CD4-positive, alpha-beta T cell (primary cell): ENCODE measurements at regions not wholly inside any gene's neighbourhood (a gene's known extent, or its start where the extent isn't known, plus 50 kb on each side); places are given as distances from the start of the nearest gene placed in this dataset.

Experiments used
- ATAC-seq: fragments of 200-7000 bp; cut with Tn5 transposase; one replicate; pipeline ENCODE4 v1.10.0; 2022; ENCODE audit warnings: mild to moderate bottlenecking; ENCODE audit not compliant: poor library complexity
- CTCF ChIA-PET: fragments of 350-600 bp; sonication (Branson Sonifier 250); formaldehyde crosslinking; loops from one replicate; lab custom pipeline; 2021; ENCODE audit warnings: antibody characterized with exemption, inconsistent platforms; lab: Charles Lee
- POLR2A ChIA-PET: fragments of 350-600 bp; sonication (Branson Sonifier 250); formaldehyde crosslinking; loops from one replicate; lab custom pipeline; 2021; ENCODE audit warnings: antibody characterized with exemption, inconsistent platforms; lab: Charles Lee
- DNase-seq, 14 experiments: peaks; one replicate each; pipeline ENCODE4 v3.0.0-alpha.2; 2013 to 2020; ENCODE audit warnings: mixed read lengths in 2 of 14
- H3K27ac ChIP-seq, 2 donors: one replicate each; pipeline versions ENCODE4 v1.5.1 to v1.7.0; 2013; ENCODE audit warnings: low read length in 2 of 2, low read depth in 1 of 2, mild to moderate bottlenecking in 1 of 2
- H3K27me3 ChIP-seq, 2 experiments: 1 replicate in 1 of 2; 2 replicates in 1 of 2; pipeline versions ENCODE4 v1.6.1 to v1.7.0; 2013; ENCODE audit warnings: low read length in 2 of 2, control low read depth in 1 of 2, mild to moderate bottlenecking in 1 of 2, moderate library complexity in 1 of 2; ENCODE audit not compliant: insufficient read depth in 2 of 2, control insufficient read depth in 1 of 2
- H3K36me3 ChIP-seq: one replicate; pipeline ENCODE4 v1.6.1; 2013; ENCODE audit warnings: low read length, control low read depth; ENCODE audit not compliant: insufficient read depth
- H3K4me1 ChIP-seq: one replicate; pipeline ENCODE4 v1.6.1; 2013; ENCODE audit warnings: low read length, control low read depth; ENCODE audit not compliant: insufficient read depth
- H3K4me3 ChIP-seq: one replicate; pipeline ENCODE4 v1.5.1; 2013; ENCODE audit warnings: mild to moderate bottlenecking, low read length, moderate library complexity
- H3K9me3 ChIP-seq, 2 experiments: 1 replicate in 1 of 2; 2 replicates in 1 of 2; pipeline versions ENCODE4 v1.6.1 to v1.7.0; 2013; ENCODE audit warnings: low read length in 2 of 2, mild to moderate bottlenecking in 2 of 2, control low read depth in 1 of 2, moderate library complexity in 1 of 2; ENCODE audit not compliant: control insufficient read depth in 1 of 2, insufficient read depth in 1 of 2
- H3K27ac Mint-ChIP-seq: one replicate; pipeline ENCODE4 v1.8.0; 2020; ENCODE audit warnings: mixed read lengths
- H3K27me3 Mint-ChIP-seq: one replicate; pipeline ENCODE4 v1.8.0; 2021; ENCODE audit warnings: mixed read lengths
- H3K36me3 Mint-ChIP-seq: one replicate; pipeline ENCODE4 v1.8.0; 2021; ENCODE audit warnings: low read depth, mixed read lengths
- H3K4me1 Mint-ChIP-seq: one replicate; pipeline ENCODE4 v1.8.0; 2021; ENCODE audit warnings: low read depth, mixed read lengths
- H3K4me3 Mint-ChIP-seq: one replicate; pipeline ENCODE4 v1.8.0; 2020; ENCODE audit warnings: mild to moderate bottlenecking, mixed read lengths
- H3K9me3 Mint-ChIP-seq: one replicate; pipeline ENCODE4 v1.8.0; 2020; ENCODE audit warnings: mixed read lengths
- intact Hi-C, 2 experiments: fragments of 100-400 bp; cut with DNase I in 1 of 2; cut with micrococcal nuclease in 1 of 2; formaldehyde crosslinking; loops; one replicate each; pipeline versions ENCODE4 v1.15.1 to v1.9.0; 2023 to 2025; cut with DNase I, micrococcal nuclease
- TF ChIP-seq, protein P1 (sequence below): fragments of 200-600 bp; IDR thresholded peaks from one replicate; pipeline ENCODE4 v1.8.0; 2022; ENCODE audit warnings: antibody characterized with exemption, mild to moderate bottlenecking

DNA sequence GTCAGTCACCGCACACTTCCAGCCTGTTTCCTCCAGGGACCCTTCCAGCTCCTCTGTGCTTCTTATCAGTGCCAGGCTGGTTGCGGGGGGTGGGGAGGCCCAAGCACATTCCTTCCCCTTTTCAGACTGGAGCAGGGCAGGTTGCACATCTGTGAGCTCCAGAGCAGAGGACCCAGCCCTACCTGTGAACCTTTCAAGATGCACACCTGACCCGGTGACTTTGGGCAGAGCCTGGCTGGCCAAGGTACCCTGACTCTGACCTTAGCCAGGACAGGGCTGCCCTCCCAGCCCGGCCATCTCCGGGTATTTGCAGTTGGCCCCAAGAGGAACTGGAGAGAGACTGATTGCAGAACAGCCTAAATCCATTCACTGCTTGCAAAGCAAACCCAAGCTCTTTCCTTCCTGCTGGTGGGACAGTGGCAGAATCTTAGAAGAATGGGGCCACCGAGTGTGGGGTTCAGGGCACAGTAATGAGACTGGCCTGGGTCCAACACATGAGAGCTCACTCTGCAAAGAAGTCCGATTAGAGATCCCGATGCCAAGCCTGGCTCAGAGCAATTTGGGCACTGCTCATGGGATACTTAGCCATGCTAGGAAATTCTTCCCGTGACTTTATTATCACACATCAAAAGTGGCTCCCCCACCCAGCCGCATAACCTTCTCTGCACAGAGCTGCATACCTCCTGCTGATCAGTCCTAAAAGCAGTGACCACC is 64.7 kb upstream of the CCND1 start:
- CTCF ChIA-PET = no interaction called here
- H3K4me1 Mint-ChIP-seq = no peaks in the 10 kb centered on the region
- peaks cover 55% of the 10 kb centered on the region for H3K27me3 Mint-ChIP-seq

DNA sequence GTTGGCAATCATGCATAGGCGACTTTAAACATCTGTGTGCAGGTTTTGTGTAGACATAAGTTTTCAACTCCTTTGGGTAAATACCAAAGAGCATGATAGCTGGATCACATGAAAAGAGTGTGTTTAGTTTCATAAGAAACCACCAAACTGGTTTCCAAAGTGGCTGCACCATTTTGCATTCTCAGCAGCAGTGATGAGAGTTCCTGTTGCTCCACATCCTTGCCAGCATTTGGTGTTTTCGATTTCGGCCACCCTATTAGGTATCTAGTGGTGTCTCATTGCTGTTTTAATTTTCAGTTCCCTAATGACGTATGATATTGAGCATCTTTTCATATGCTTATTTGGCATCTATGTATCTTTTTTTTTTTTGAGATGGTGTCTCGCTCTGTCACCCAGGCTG is 62.8 kb upstream of the CCND1 start:
- H3K4me3 Mint-ChIP-seq = no peak overlapping the region
- H3K4me3 ChIP-seq = no peak overlapping the region
- CTCF ChIA-PET = no interaction called here
- peaks cover 9 to 17% of the 10 kb centered on the region in 2 experiments for H3K27me3 ChIP-seq
- H3K9me3 ChIP-seq = peaks cover 0 to 7% of the 10 kb centered on the region in 2 experiments
- POLR2A ChIA-PET = no interaction called here
- intact Hi-C loops = no loop called here
- no peaks in the 10 kb centered on the region for H3K36me3 ChIP-seq
- no peaks in the 10 kb centered on the region for H3K4me1 ChIP-seq
- no peaks in the 10 kb centered on the region for H3K36me3 Mint-ChIP-seq
- peaks cover 42% of the 10 kb centered on the region for H3K27me3 Mint-ChIP-seq
- ATAC-seq (no peak), DNase-seq (no peak)
- H3K9me3 Mint-ChIP-seq = no peaks in the 10 kb centered on the region
- TF ChIP-seq, protein P1, sequence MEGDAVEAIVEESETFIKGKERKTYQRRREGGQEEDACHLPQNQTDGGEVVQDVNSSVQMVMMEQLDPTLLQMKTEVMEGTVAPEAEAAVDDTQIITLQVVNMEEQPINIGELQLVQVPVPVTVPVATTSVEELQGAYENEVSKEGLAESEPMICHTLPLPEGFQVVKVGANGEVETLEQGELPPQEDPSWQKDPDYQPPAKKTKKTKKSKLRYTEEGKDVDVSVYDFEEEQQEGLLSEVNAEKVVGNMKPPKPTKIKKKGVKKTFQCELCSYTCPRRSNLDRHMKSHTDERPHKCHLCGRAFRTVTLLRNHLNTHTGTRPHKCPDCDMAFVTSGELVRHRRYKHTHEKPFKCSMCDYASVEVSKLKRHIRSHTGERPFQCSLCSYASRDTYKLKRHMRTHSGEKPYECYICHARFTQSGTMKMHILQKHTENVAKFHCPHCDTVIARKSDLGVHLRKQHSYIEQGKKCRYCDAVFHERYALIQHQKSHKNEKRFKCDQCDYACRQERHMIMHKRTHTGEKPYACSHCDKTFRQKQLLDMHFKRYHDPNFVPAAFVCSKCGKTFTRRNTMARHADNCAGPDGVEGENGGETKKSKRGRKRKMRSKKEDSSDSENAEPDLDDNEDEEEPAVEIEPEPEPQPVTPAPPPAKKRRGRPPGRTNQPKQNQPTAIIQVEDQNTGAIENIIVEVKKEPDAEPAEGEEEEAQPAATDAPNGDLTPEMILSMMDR = no peak
- H3K4me1 Mint-ChIP-seq = no peaks in the 10 kb centered on the region
- no peak overlapping the region for H3K27ac ChIP-seq
- no peak overlapping the region for H3K27ac Mint-ChIP-seq

More for the DNA sequence above, 64.7 kb upstream of the CCND1 start:
- Histone ChIP-seq H3K36me3 (no peaks in the 10 kb centered on the region), H3K9me3 (peaks cover 0 to 7% of the 10 kb centered on the region in 2 experiments), H3K4me3 (no peak overlapping the region), H3K4me1 (no peaks in the 10 kb centered on the region), H3K27ac (no peak overlapping the region), H3K27me3 (peaks cover 9 to 17% of the 10 kb centered on the region in 2 experiments)
- DNase-seq = no peak
- TF ChIP-seq, protein P1 = no peak
- Mint-ChIP-seq H3K4me3 (no peak overlapping the region), H3K27ac (no peak overlapping the region), H3K9me3 (no peaks in the 10 kb centered on the region), H3K36me3 (no peaks in the 10 kb centered on the region)
- POLR2A ChIA-PET = no interaction called here
- intact Hi-C loops = no loop called here
- no peak for ATAC-seq

DNA sequence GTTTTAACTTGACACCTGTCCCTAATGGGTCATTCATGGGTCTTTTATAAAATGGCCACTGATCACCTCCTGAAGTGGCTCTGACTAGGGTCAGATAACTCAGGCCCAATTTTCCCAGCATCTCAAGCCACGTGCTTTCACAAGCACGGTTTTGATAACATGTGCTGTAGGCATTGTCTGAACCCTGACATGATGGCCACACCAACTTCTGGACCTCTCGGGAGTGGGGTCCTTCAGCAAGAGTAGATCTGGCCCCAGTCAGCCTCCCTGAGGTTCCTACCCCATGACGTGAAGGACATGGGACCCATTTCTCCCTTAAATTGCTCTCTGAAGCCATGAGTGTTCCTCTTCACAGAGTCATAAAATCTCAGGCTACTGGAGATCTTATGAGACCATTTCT is 60.4 kb upstream of the CCND1 start:
- Histone ChIP-seq H3K4me1 (no peaks in the 10 kb centered on the region), H3K27me3 (peaks cover 7 to 12% of the 10 kb centered on the region in 2 experiments), H3K4me3 (no peak overlapping the region), H3K27ac (no peak overlapping the region), H3K36me3 (no peaks in the 10 kb centered on the region), H3K9me3 (peaks cover 0 to 11% of the 10 kb centered on the region in 2 experiments)
- ATAC-seq (no peak), DNase-seq (no peak)
- no peaks in the 10 kb centered on the region for H3K36me3 Mint-ChIP-seq
- TF ChIP-seq, protein P1 = no peak
- ChIA-PET POLR2A (no interaction called here), CTCF (no interaction called here)
- intact Hi-C loops = no loop called here
- H3K9me3 Mint-ChIP-seq = no peaks in the 10 kb centered on the region
- peaks cover 29% of the 10 kb centered on the region for H3K27me3 Mint-ChIP-seq
- H3K27ac Mint-ChIP-seq = no peak overlapping the region
- H3K4me1 Mint-ChIP-seq = no peaks in the 10 kb centered on the region
- H3K4me3 Mint-ChIP-seq = no peak overlapping the region
